ENCODE measurements at regions not wholly inside any gene's neighbourhood (a gene's known extent, or its start where the extent isn't known, plus 50 kb on each side); places are given as distances from the start of the nearest gene placed in this dataset.
A peak's percentile ranks its signal among the peaks of the same experiment; 100 is the strongest.
"Not testable (repeated sequence)": the region's sequence is repeated elsewhere in the genome, so short reads cannot be mapped to it uniquely, and the experiment has no call there.

- WGBS (ENCODE audit: insufficient coverage, low lambda C conversion rate), result no CpG with 5 or more reads among the region's 2 CpGs
- no peak overlapping the region for H3K27ac ChIP-seq (ENCODE audit: low read length)
- H3K9me3 ChIP-seq (ENCODE audit: control insufficient read depth, low read depth, low read length), result no peaks in the 10 kb centered on the region
- H3K4me3 ChIP-seq (ENCODE audit: low read length), result no peak overlapping the region
- no peaks in the 10 kb centered on the region for H3K27me3 ChIP-seq (ENCODE audit: control insufficient read depth, insufficient read depth, low read length)
- no peaks in the 10 kb centered on the region for H3K36me3 ChIP-seq (ENCODE audit: control insufficient read depth, insufficient read depth, low read length)
- peak in 1 of 2 donors; percentile 23 for DNase-seq
- no peaks in the 10 kb centered on the region for H3K4me1 ChIP-seq (ENCODE audit: control insufficient read depth, insufficient read depth, low read length)
Observed at GRCh38 chr10:53072144-53072543, 299.6 kb upstream of the MBL2 start.

- Histone ChIP-seq H3K27me3 (ENCODE audit: control insufficient read depth, insufficient read depth, low read length) (no peaks in the 10 kb centered on the region), H3K36me3 (ENCODE audit: control insufficient read depth, insufficient read depth, low read length) (no peaks in the 10 kb centered on the region), H3K4me3 (ENCODE audit: low read length) (no peak overlapping the region), H3K9me3 (ENCODE audit: control insufficient read depth, low read depth, low read length) (no peaks in the 10 kb centered on the region), H3K27ac (ENCODE audit: low read length) (no peak overlapping the region), H3K4me1 (ENCODE audit: control insufficient read depth, insufficient read depth, low read length) (no peaks in the 10 kb centered on the region)
- whole genome bisulfite sequencing (ENCODE audit: insufficient coverage, low lambda C conversion rate), result no CpG with 5 or more reads among the region's 4 CpGs
- DNase-seq, result peak in 1 of 2 donors; percentile 40
Observed at GRCh38 chr10:53071505-53072125, 299.0 kb upstream of the MBL2 start.

- DNase-seq, result no peak
- H3K36me3 ChIP-seq (ENCODE audit: control insufficient read depth, insufficient read depth, low read length), result no peaks in the 10 kb centered on the region
- no peaks in the 10 kb centered on the region for H3K4me1 ChIP-seq (ENCODE audit: control insufficient read depth, insufficient read depth, low read length)
- no peak overlapping the region for H3K27ac ChIP-seq (ENCODE audit: low read length)
- no peaks in the 10 kb centered on the region for H3K9me3 ChIP-seq (ENCODE audit: control insufficient read depth, low read depth, low read length)
- H3K27me3 ChIP-seq (ENCODE audit: control insufficient read depth, insufficient read depth, low read length), result no peaks in the 10 kb centered on the region
- no peak overlapping the region for H3K4me3 ChIP-seq (ENCODE audit: low read length)
Observed at GRCh38 chr10:53069013-53069412, 296.4 kb upstream of the MBL2 start.

DNA sequence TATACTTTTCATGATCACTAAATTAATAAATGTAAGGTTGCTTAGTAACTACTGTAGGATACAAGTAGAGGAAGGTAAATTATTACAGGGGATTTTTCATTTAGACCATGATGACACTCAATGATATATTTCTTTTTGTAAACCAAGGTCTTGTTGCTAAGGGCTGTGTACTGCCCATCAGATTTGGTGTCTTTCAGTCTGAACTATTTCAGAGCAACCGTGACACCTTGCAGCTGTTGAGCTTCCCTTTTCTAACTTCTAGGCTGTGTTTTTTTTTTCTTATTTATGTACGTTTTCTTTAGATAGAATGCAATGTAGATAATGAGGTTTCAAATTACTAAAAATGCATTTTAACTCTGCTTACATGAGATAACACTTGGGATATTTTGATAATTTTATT lies 292.0 kb upstream of the MBL2 start:
- no peaks in the 10 kb centered on the region for H3K36me3 ChIP-seq (ENCODE audit: control insufficient read depth, insufficient read depth, low read length)
- H3K4me1 ChIP-seq (ENCODE audit: control insufficient read depth, insufficient read depth, low read length), result no peaks in the 10 kb centered on the region
- no peaks in the 10 kb centered on the region for H3K9me3 ChIP-seq (ENCODE audit: control insufficient read depth, low read depth, low read length)
- 67% methylated on average over 1 of the region's 2 CpGs for WGBS (ENCODE audit: insufficient coverage, low lambda C conversion rate)
- no peak for DNase-seq
- H3K27me3 ChIP-seq (ENCODE audit: control insufficient read depth, insufficient read depth, low read length), result no peaks in the 10 kb centered on the region
- H3K4me3 ChIP-seq (ENCODE audit: low read length), result no peak overlapping the region
- H3K27ac ChIP-seq (ENCODE audit: low read length), result no peak overlapping the region

GRCh38 chr10:53063805-53064204 lies 291.2 kb upstream of the MBL2 start:
- no peaks in the 10 kb centered on the region for H3K4me1 ChIP-seq (ENCODE audit: control insufficient read depth, insufficient read depth, low read length)
- no peak overlapping the region for H3K27ac ChIP-seq (ENCODE audit: low read length)
- WGBS (ENCODE audit: insufficient coverage, low lambda C conversion rate), result 100% methylated on average over 2 of the region's 3 CpGs
- no peak overlapping the region for H3K4me3 ChIP-seq (ENCODE audit: low read length)
- DNase-seq, result no peak
- no peaks in the 10 kb centered on the region for H3K9me3 ChIP-seq (ENCODE audit: control insufficient read depth, low read depth, low read length)
- H3K36me3 ChIP-seq (ENCODE audit: control insufficient read depth, insufficient read depth, low read length), result no peaks in the 10 kb centered on the region
- H3K27me3 ChIP-seq (ENCODE audit: control insufficient read depth, insufficient read depth, low read length), result no peaks in the 10 kb centered on the region

DNA sequence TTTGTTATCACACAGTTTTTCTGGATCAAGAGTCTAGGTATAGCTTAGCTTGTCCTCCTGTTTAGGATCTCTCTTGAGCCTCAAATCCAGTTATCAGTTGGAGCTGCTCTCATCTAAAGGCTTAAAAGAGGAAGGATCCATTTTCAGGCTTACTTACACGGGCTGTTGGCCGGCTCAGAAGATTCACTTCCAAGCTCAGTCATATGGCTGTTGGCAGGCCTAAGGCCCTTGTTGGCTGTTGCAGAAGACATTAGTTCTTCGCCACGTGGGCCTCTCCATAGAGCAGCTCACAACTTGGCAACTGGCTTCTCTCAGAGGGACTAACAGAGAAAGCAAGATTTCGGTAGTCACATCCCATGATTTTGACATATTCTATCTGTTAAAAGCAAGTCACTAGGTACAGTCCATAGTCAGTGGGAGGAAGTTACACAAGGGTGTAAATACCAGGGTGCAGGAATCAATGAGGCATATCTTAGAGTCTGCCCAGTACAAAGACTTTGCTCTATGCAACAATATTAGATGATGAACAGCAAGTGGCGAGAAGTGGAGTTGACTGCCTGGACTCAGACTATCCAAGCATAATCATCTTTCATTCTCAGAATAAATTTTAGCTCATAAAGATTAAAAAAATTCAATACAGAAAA lies 280.1 kb upstream of the MBL2 start:
- peaks cover 2% of the 10 kb centered on the region for H3K9me3 ChIP-seq (ENCODE audit: control insufficient read depth, low read depth, low read length)
- no peak overlapping the region for H3K27ac ChIP-seq (ENCODE audit: low read length)
- DNase-seq, result peak in 1 of 2 donors; percentile 35
- WGBS (ENCODE audit: insufficient coverage, low lambda C conversion rate), result no CpG with 5 or more reads among the region's 6 CpGs
- no peak overlapping the region for H3K4me3 ChIP-seq (ENCODE audit: low read length)
- no peaks in the 10 kb centered on the region for H3K36me3 ChIP-seq (ENCODE audit: control insufficient read depth, insufficient read depth, low read length)
- H3K27me3 ChIP-seq (ENCODE audit: control insufficient read depth, insufficient read depth, low read length), result no peaks in the 10 kb centered on the region
- H3K4me1 ChIP-seq (ENCODE audit: control insufficient read depth, insufficient read depth, low read length), result no peaks in the 10 kb centered on the region

DNA sequence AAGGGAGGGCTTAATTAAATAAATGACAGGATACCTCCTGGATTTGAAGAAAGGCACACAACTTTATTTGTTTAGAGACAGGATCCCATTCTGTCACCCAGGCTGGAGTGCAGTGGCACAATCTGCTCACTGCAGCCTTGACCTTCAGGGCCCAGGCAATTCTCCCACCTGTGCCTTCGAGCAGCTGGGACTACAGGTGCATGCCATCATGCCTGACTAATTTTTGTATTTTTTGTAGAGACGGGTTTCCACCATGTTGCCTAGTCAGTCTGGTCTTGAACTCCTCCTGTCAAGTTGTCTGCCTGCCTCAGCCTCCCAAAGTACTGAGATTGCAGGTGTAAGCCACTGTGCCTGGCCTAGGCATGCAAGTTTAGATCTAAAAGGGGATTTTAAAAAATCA lies 272.7 kb upstream of the MBL2 start:
- Histone ChIP-seq H3K27ac (ENCODE audit: low read length) (no peak overlapping the region), H3K4me1 (ENCODE audit: control insufficient read depth, insufficient read depth, low read length) (no peaks in the 10 kb centered on the region), H3K27me3 (ENCODE audit: control insufficient read depth, insufficient read depth, low read length) (no peaks in the 10 kb centered on the region), H3K36me3 (ENCODE audit: control insufficient read depth, insufficient read depth, low read length) (no peaks in the 10 kb centered on the region), H3K9me3 (ENCODE audit: control insufficient read depth, low read depth, low read length) (no peaks in the 10 kb centered on the region), H3K4me3 (ENCODE audit: low read length) (no peak overlapping the region)
- WGBS (ENCODE audit: insufficient coverage, low lambda C conversion rate), result no CpG with 5 or more reads among the region's 2 CpGs
- no peak for DNase-seq

GRCh38 chr10:53035823-53036222 lies 263.2 kb upstream of the MBL2 start:
- H3K27ac ChIP-seq (ENCODE audit: low read length); H3K4me3 ChIP-seq (ENCODE audit: low read length); DNase-seq; H3K36me3 ChIP-seq (ENCODE audit: control insufficient read depth, insufficient read depth, low read length); H3K9me3 ChIP-seq (ENCODE audit: control insufficient read depth, low read depth, low read length); H3K27me3 ChIP-seq (ENCODE audit: control insufficient read depth, insufficient read depth, low read length); H3K4me1 ChIP-seq (ENCODE audit: control insufficient read depth, insufficient read depth, low read length): not testable (repeated sequence)
- 100% methylated on average over 1 of the region's 5 CpGs for WGBS (ENCODE audit: insufficient coverage, low lambda C conversion rate)

DNA sequence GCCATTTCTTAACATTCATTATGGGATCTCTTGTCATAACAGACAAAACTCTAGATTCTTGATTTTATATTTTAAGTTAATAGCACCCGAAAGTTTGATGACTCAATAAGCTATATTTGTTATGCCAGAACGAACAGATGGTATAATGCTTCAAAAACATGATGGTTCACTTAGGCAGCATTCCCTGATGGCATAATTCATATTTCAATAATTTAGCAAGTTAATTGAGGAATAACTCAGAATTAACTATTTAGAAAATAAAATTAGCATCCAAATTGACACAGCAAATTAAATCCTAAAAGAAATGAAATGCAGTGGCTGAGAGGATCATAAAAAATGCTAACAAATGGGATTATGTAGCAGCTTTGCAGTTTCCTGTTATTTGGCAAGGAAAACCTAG lies 260.8 kb upstream of the MBL2 start:
- no peaks in the 10 kb centered on the region for H3K9me3 ChIP-seq (ENCODE audit: control insufficient read depth, low read depth, low read length)
- no peaks in the 10 kb centered on the region for H3K27me3 ChIP-seq (ENCODE audit: control insufficient read depth, insufficient read depth, low read length)
- no peak for DNase-seq
- 100% methylated on average over 1 of the region's 2 CpGs for WGBS (ENCODE audit: insufficient coverage, low lambda C conversion rate)
- peaks cover 7% of the 10 kb centered on the region for H3K4me1 ChIP-seq (ENCODE audit: control insufficient read depth, insufficient read depth, low read length)
- H3K27ac ChIP-seq (ENCODE audit: low read length), result no peak overlapping the region
- no peak overlapping the region for H3K4me3 ChIP-seq (ENCODE audit: low read length)
- no peaks in the 10 kb centered on the region for H3K36me3 ChIP-seq (ENCODE audit: control insufficient read depth, insufficient read depth, low read length)

- H3K9me3 ChIP-seq (ENCODE audit: control insufficient read depth, low read depth, low read length); H3K36me3 ChIP-seq (ENCODE audit: control insufficient read depth, insufficient read depth, low read length); H3K4me3 ChIP-seq (ENCODE audit: low read length); H3K27me3 ChIP-seq (ENCODE audit: control insufficient read depth, insufficient read depth, low read length): not testable (repeated sequence)
- Histone ChIP-seq H3K27ac (ENCODE audit: low read length) (peak overlapping the region; percentile 79), H3K4me1 (ENCODE audit: control insufficient read depth, insufficient read depth, low read length) (peaks cover 22% of the 10 kb centered on the region)
- WGBS (ENCODE audit: insufficient coverage, low lambda C conversion rate), result 0% methylated on average over 1 of the region's 8 CpGs
- peak in 1 of 2 donors; percentile 62 for DNase-seq
Observed at GRCh38 chr10:53029872-53030849, 257.6 kb upstream of the MBL2 start.

Data from large intestine (tissue), 3 donors.